IMR-90 (cell line): ENCODE measurements at regions not wholly inside any gene's neighbourhood (a gene's known extent, or its start where the extent isn't known, plus 50 kb on each side); places are given as distances from the start of the nearest gene placed in this dataset.

Experiments
- ATAC-seq: fragments of 200-7000 bp; cut with Tn5 transposase; 2 replicates; pipeline ENCODE4 v1.9.1; 2020; ENCODE audit warnings: low read depth, mild to moderate bottlenecking, moderate library complexity
- BruUV-seq: library from RNA; stranded (reverse); fragments of 400-500 nt; replicated peaks from 2 replicates; lab custom pipeline; 2021; lab: Mats Ljungman, UMichigan
- CTCF ChIA-PET: fragments of 300-600 bp; formaldehyde crosslinking; extraction: SDS; loops from one replicate; lab custom pipeline; 2021; ENCODE audit warnings: antibody characterized with exemption; lab: Yijun Ruan, JAX
- POLR2A ChIA-PET: fragments of 300-600 bp; sonication (Branson Sonifier 250); formaldehyde crosslinking; loops from one replicate; lab custom pipeline; 2022; ENCODE audit warnings: antibody characterized with exemption; ENCODE audit not compliant: unreplicated experiment; lab: Charles Lee
- DNase-seq: peaks from one replicate; pipeline ENCODE4 v3.0.0; 2013
- H2AFZ ChIP-seq: replicated peaks from 2 replicates; pipeline ENCODE3; 2013; ENCODE audit warnings: low read length, mild to moderate bottlenecking; ENCODE audit not compliant: poor library complexity
- H2AK5ac ChIP-seq: 2 replicates; pipeline ENCODE4 v1.6.1; 2013; ENCODE audit warnings: low read depth, low read length, inconsistent platforms
- H2AK9ac ChIP-seq: replicated peaks from 2 replicates; pipeline ENCODE3; 2013; ENCODE audit warnings: mild to moderate bottlenecking, low read depth, low read length, moderate library complexity; ENCODE audit not compliant: poor library complexity
- H2BK120ac ChIP-seq: 2 replicates; pipeline ENCODE4 v1.6.1; 2013; ENCODE audit warnings: low read depth, low read length, inconsistent platforms
- H2BK15ac ChIP-seq: 3 replicates; pipeline ENCODE4 v1.6.1; 2013; ENCODE audit warnings: low read depth, low read length, inconsistent platforms
- H2BK20ac ChIP-seq: 2 replicates; pipeline ENCODE4 v1.6.1; 2013; ENCODE audit warnings: low read depth, mild to moderate bottlenecking, inconsistent platforms, low read length, moderate library complexity
- H2BK5ac ChIP-seq: 2 replicates; pipeline ENCODE4 v1.6.1; 2013; ENCODE audit warnings: mild to moderate bottlenecking, low read depth, low read length, inconsistent platforms; ENCODE audit not compliant: poor library complexity, severe bottlenecking
- H3K14ac ChIP-seq: replicated peaks from 2 replicates; pipeline ENCODE4 v1.6.1; 2013; ENCODE audit warnings: low read depth, low read length, inconsistent platforms
- H3K18ac ChIP-seq: 2 replicates; pipeline ENCODE4 v1.6.1; 2013; ENCODE audit warnings: low read depth, low read length, control low read depth
- H3K23ac ChIP-seq: 2 replicates; pipeline ENCODE4 v1.6.1; 2013; ENCODE audit warnings: low read depth, low read length, inconsistent platforms
- H3K27ac ChIP-seq: 2 replicates; pipeline ENCODE4 v1.5.1; 2013; ENCODE audit warnings: mild to moderate bottlenecking, control low read depth, low read length; ENCODE audit not compliant: insufficient read depth
- H3K27me3 ChIP-seq: 2 replicates; pipeline ENCODE4 v1.6.1; 2013; ENCODE audit warnings: low read length; ENCODE audit not compliant: control insufficient read depth, insufficient read depth
- H3K36me3 ChIP-seq: 2 replicates; pipeline ENCODE4 v1.6.1; 2013; ENCODE audit warnings: low read length, mixed read lengths; ENCODE audit not compliant: control insufficient read depth, insufficient read depth
- H3K4ac ChIP-seq: 2 replicates; pipeline ENCODE4 v1.6.1; 2013; ENCODE audit warnings: low read depth, low read length, inconsistent platforms
- H3K4me1 ChIP-seq: 2 replicates; pipeline ENCODE4 v1.6.1; 2013; ENCODE audit warnings: low read length, mixed read lengths; ENCODE audit not compliant: control insufficient read depth, insufficient read depth
- H3K4me2 ChIP-seq: 2 replicates; pipeline ENCODE4 v1.6.1; 2013; ENCODE audit warnings: low read depth, mild to moderate bottlenecking, control low read depth, low read length, moderate library complexity
- H3K4me3 ChIP-seq: 2 replicates; pipeline ENCODE4 v1.5.1; 2013; ENCODE audit warnings: low read depth, mild to moderate bottlenecking, control low read depth, low read length, moderate library complexity; ENCODE audit not compliant: insufficient read depth
- H3K56ac ChIP-seq: 2 replicates; pipeline ENCODE4 v1.6.1; 2013; ENCODE audit warnings: low read length, inconsistent platforms; ENCODE audit not compliant: insufficient read depth; ENCODE audit errors: extremely low read depth
- H3K79me1 ChIP-seq, 2 experiments: 2 replicates each; pipeline ENCODE4 v1.6.1; 2013; ENCODE audit warnings: low read length in 2 of 2, inconsistent platforms in 1 of 2, low read depth in 1 of 2
- H3K9ac ChIP-seq: 2 replicates; pipeline ENCODE4 v1.6.1; 2013; ENCODE audit warnings: low read depth, low read length, control low read depth
- H3K9me1 ChIP-seq: 2 replicates; pipeline ENCODE4 v1.6.1; 2013; ENCODE audit warnings: low read length, inconsistent platforms; ENCODE audit not compliant: insufficient read depth
- H3K9me3 ChIP-seq: 2 replicates; pipeline ENCODE4 v1.6.1; 2013; ENCODE audit warnings: low read length; ENCODE audit not compliant: control insufficient read depth, insufficient read depth
- H4K20me1 ChIP-seq: 2 replicates; pipeline ENCODE4 v1.6.1; 2013; ENCODE audit warnings: low read length, inconsistent platforms; ENCODE audit not compliant: insufficient read depth
- H4K5ac ChIP-seq: 2 replicates; pipeline ENCODE4 v1.6.1; 2013; ENCODE audit warnings: mild to moderate bottlenecking, low read depth, low read length, control low read depth
- H4K8ac ChIP-seq, 2 experiments: 2 replicates each; pipeline ENCODE4 v1.6.1; 2013; ENCODE audit warnings: low read depth in 2 of 2, low read length in 2 of 2, control low read depth in 1 of 2, inconsistent platforms in 1 of 2
- H4K91ac ChIP-seq: 2 replicates; pipeline ENCODE4 v1.6.1; 2013; ENCODE audit warnings: low read depth, low read length, inconsistent platforms; ENCODE audit not compliant: insufficient read depth
- BHLHE40 ChIP-seq: fragments of 150-350 bp; IDR thresholded peaks from 2 replicates; pipeline ENCODE4 v1.6.1; 2016; ENCODE audit warnings: mild to moderate bottlenecking, low read depth, low read length
- CEBPB ChIP-seq: IDR thresholded peaks from 2 replicates; pipeline ENCODE4 v1.6.1; 2012; ENCODE audit warnings: low read depth, low read length, improper control_type of control experiment
- CHD1 ChIP-seq: IDR thresholded peaks from 2 replicates; pipeline ENCODE4 v1.6.1; 2012; ENCODE audit warnings: low read depth, low read length, improper control_type of control experiment
- CTCF ChIP-seq: conservative IDR thresholded peaks from 2 replicates; pipeline ENCODE4 v1.5.1; 2012; ENCODE audit warnings: mild to moderate bottlenecking, low read depth, low read length, improper control_type of control experiment
- FOS ChIP-seq: fragments of 150-350 bp; IDR thresholded peaks from 2 replicates; pipeline ENCODE4 v1.6.1; 2016; ENCODE audit warnings: low read depth, low read length
- MAFK ChIP-seq: IDR thresholded peaks from 2 replicates; pipeline ENCODE4 v1.6.1; 2012; ENCODE audit warnings: low read depth, low read length, improper control_type of control experiment
- MAZ ChIP-seq: IDR thresholded peaks from 2 replicates; pipeline ENCODE4 v1.6.1; 2012; ENCODE audit warnings: low read depth, mild to moderate bottlenecking, low read length, improper control_type of control experiment, moderate library complexity, borderline replicate concordance
- MXI1 ChIP-seq: IDR thresholded peaks from 2 replicates; pipeline ENCODE4 v1.6.1; 2012; ENCODE audit warnings: low read depth, mild to moderate bottlenecking, low read length, moderate library complexity, borderline replicate concordance
- NFE2L2 ChIP-seq: fragments of 150-350 bp; IDR thresholded peaks from 2 replicates; pipeline ENCODE4 v1.6.1; 2016; ENCODE audit warnings: low read depth, mild to moderate bottlenecking, low read length
- POLR2A ChIP-seq: IDR thresholded peaks from 2 replicates; pipeline ENCODE4 v1.6.1; 2012; ENCODE audit warnings: mild to moderate bottlenecking, low read depth, low read length
- RAD21 ChIP-seq: IDR thresholded peaks from 2 replicates; pipeline ENCODE4 v1.6.1; 2012; ENCODE audit warnings: low read length, improper control_type of control experiment
- RCOR1 ChIP-seq: IDR thresholded peaks from 2 replicates; pipeline ENCODE4 v1.6.1; 2012; ENCODE audit warnings: mild to moderate bottlenecking, low read length, improper control_type of control experiment; ENCODE audit not compliant: insufficient replicate concordance
- RFX5 ChIP-seq: IDR thresholded peaks from 2 replicates; pipeline ENCODE4 v1.8.0; 2012; ENCODE audit warnings: low read depth, mild to moderate bottlenecking, low read length, moderate library complexity
- SMC3 ChIP-seq: fragments of 150-350 bp; IDR thresholded peaks from 2 replicates; pipeline ENCODE4 v1.6.1; 2016; ENCODE audit warnings: low read depth, mild to moderate bottlenecking, antibody characterized with exemption, low read length, moderate library complexity
- USF2 ChIP-seq: fragments of 150-350 bp; IDR thresholded peaks from 2 replicates; pipeline ENCODE4 v1.6.1; 2017; ENCODE audit warnings: mild to moderate bottlenecking, antibody characterized with exemption, low read length, low read depth
- WGBS, 2 experiments: methylation state at CpG; one replicate each; pipeline versions ENCODE4 v1.1.5 to v1.1.7; 2013; ENCODE audit warnings: missing lambda C conversion rate in 2 of 2; ENCODE audit not compliant: insufficient read length in 1 of 2; ENCODE audit errors: extremely low coverage in 2 of 2; 5-methylcytosine and 5-hydroxymethylcytosine counted together
- dilution Hi-C: fragments of 300-500 bp; cut with HindIII; formaldehyde crosslinking; loops from one replicate; pipeline ENCODE4 v1.14.3; 2018; ENCODE audit warnings: low sequenced_read_pairs; ENCODE audit not compliant: unreplicated experiment
- in situ Hi-C: fragments of 300-500 bp; cut with MboI; formaldehyde crosslinking; loops from 3 replicates; pipeline ENCODE4 v1.14.3; 2019; ENCODE audit warnings: low sequenced_read_pairs, inconsistent platforms, mixed read lengths
- intact Hi-C: fragments of 100-400 bp; cut with micrococcal nuclease; formaldehyde crosslinking; loops from 2 replicates; pipeline ENCODE4 v1.10.0; 2022
- TF ChIP-seq, protein P1 (sequence below): fragments of 150-350 bp; IDR thresholded peaks from 2 replicates; pipeline ENCODE4 v1.6.1; 2016; ENCODE audit warnings: low read depth, mild to moderate bottlenecking, low read length, moderate library complexity, borderline replicate concordance

DNA sequence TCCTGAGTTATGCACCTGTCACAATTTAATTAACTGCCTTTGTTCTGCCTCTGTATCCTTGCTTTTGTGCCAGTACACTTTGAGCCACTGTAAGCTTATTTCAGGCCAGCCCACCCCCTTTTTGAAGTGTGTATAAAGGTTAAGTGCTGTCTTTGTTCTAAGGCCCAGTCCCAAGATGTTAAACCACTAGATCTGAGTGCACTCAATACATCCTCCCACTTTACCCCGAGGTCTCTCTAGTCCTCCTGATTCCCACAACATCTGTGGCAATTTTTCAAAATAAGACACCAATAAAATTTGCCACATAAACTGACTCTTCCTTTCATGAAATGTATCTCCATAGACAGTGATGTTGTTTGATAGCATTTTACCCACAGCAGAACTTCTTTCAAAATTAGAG lies 124.1 kb upstream of the SPIN4 start:
- ATAC-seq (no peak), DNase-seq (no peak)
- H4K20me1 ChIP-seq: no peaks in the 10 kb centered on the region
- CTCF ChIA-PET: no interaction called here
- no peak overlapping the region for H2AK5ac ChIP-seq
- H3K18ac ChIP-seq: no peak overlapping the region
- no CpG with 5 or more reads among the region's 1 CpG for WGBS, 2 experiments
- H3K27ac ChIP-seq: no peak overlapping the region
- no peak overlapping the region for H2BK120ac ChIP-seq
- POLR2A ChIA-PET: no interaction called here
- no peaks in the 10 kb centered on the region for H3K27me3 ChIP-seq
- H3K14ac ChIP-seq: no peak overlapping the region
- H3K36me3 ChIP-seq: 0 out of 2 replicates have a peak, but pooled peaks cover 1% of the 10 kb centered on the region
- H3K4ac ChIP-seq: no peak overlapping the region
- no peak overlapping the region for H2BK5ac ChIP-seq
- in situ Hi-C loops (no loop called here), intact Hi-C loops (no loop called here), dilution Hi-C loops (no loop called here)
- H3K23ac ChIP-seq: no peak overlapping the region
- H3K9me3 ChIP-seq: peaks cover 9% of the 10 kb centered on the region
- H4K8ac ChIP-seq: no peak overlapping the region
- no peaks in the 10 kb centered on the region for H3K4me1 ChIP-seq
- H2BK20ac ChIP-seq: no peak overlapping the region
- no peaks in the 10 kb centered on the region for H3K9me1 ChIP-seq
- BruUV-seq: no TSS peak
- H2AK9ac ChIP-seq: no peak overlapping the region
- H4K5ac ChIP-seq: no peak overlapping the region
- no peak overlapping the region for H3K4me3 ChIP-seq
- H2BK15ac ChIP-seq: no peak overlapping the region
- H2AFZ ChIP-seq: no peak overlapping the region
- H3K4me2 ChIP-seq: no peak overlapping the region
- no peak overlapping the region for H3K9ac ChIP-seq
- H3K79me1 ChIP-seq: no peaks in the 10 kb centered on the region
- TF ChIP-seq SMC3 (no peak), USF2 (no peak), RFX5 (no peak), CEBPB (no peak), MAFK (no peak), MXI1 (no peak), NFE2L2 (no peak), CTCF (no peak), FOS (no peak), RAD21 (no peak), CHD1 (no peak), RCOR1 (no peak), BHLHE40 (no peak), MAZ (no peak), POLR2A (no peak)
- TF ChIP-seq, protein P1, sequence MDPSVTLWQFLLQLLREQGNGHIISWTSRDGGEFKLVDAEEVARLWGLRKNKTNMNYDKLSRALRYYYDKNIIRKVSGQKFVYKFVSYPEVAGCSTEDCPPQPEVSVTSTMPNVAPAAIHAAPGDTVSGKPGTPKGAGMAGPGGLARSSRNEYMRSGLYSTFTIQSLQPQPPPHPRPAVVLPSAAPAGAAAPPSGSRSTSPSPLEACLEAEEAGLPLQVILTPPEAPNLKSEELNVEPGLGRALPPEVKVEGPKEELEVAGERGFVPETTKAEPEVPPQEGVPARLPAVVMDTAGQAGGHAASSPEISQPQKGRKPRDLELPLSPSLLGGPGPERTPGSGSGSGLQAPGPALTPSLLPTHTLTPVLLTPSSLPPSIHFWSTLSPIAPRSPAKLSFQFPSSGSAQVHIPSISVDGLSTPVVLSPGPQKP: no peak
- H3K56ac ChIP-seq: no peak overlapping the region
- H4K91ac ChIP-seq: no peak overlapping the region
